HCT116 (cell line): ENCODE measurements at regions not wholly inside any gene's neighbourhood (a gene's known extent, or its start where the extent isn't known, plus 50 kb on each side); places are given as distances from the start of the nearest gene placed in this dataset.
"Not testable (repeated sequence)": the region's sequence is repeated elsewhere in the genome, so short reads cannot be mapped to it uniquely, and the experiment has no call there.

Experiments used
- ATAC-seq: fragments of 200-7000 bp; cut with Tn5 transposase; 2 replicates; pipeline ENCODE4 v1.9.1; 2020; ENCODE audit warnings: mild to moderate bottlenecking, moderate library complexity
- BruUV-seq: library from RNA; stranded (reverse); fragments of 400-500 nt; replicated peaks from 2 replicates; lab custom pipeline; 2021; lab: Mats Ljungman, UMichigan
- CTCF ChIA-PET: fragments of 300-600 bp; sonication (Branson Sonifier 250); formaldehyde crosslinking; loops from one replicate; lab custom pipeline; 2021; ENCODE audit warnings: antibody characterized with exemption; lab: Charles Lee
- POLR2A ChIA-PET: fragments of 300-600, 350-600 bp; sonication (Branson Sonifier 250); formaldehyde crosslinking; loops from one replicate; lab custom pipeline; 2021; ENCODE audit warnings: antibody characterized with exemption; lab: Charles Lee
- RAD21 ChIA-PET, 2 experiments: fragments of 300-600 bp; sonication (Branson Sonifier 250); formaldehyde crosslinking; loops; one replicate each; lab custom pipeline; 2023; ENCODE audit warnings: low total read pairs in 2 of 2; ENCODE audit not compliant: uncharacterized antibody in 2 of 2, unreplicated experiment in 2 of 2, low non-redundant PET in 1 of 2; lab: Charles Lee
- DNase-seq: peaks from one replicate; pipeline ENCODE4 v3.0.0-alpha.2; 2010; ENCODE audit warnings: low read depth, low spot score
- H2AFZ ChIP-seq: fragments of 200-600 bp; shearing (Covaris generic), sonication (generic); 2 replicates; pipeline ENCODE4 v1.6.1; 2017; ENCODE audit warnings: low read depth, mixed run types, mixed read lengths, antibody characterized with exemption, low read length; ENCODE audit not compliant: poor library complexity, severe bottlenecking
- H3K27ac ChIP-seq: 2 replicates; pipeline ENCODE4 v1.5.1; 2012; ENCODE audit warnings: low read depth, low read length
- H3K27me3 ChIP-seq: fragments of 200-600 bp; sonication (generic); 2 replicates; pipeline ENCODE4 v1.6.1; 2016; ENCODE audit warnings: mixed run types, low read length, mixed read lengths; ENCODE audit not compliant: insufficient read depth
- H3K36me3 ChIP-seq, 2 experiments: fragments of 200-500 bp in 1 of 2; fragments of 200-600 bp in 1 of 2; sonication (Bioruptor generic) in 1 of 2; sonication (generic) in 1 of 2; 2 replicates each; pipeline versions ENCODE4 v1.5.1 to v1.6.1; 2014 to 2016; ENCODE audit warnings: low read length in 2 of 2, inconsistent platforms in 1 of 2, mixed read lengths in 1 of 2, mixed run types in 1 of 2; ENCODE audit not compliant: insufficient read depth in 2 of 2, control insufficient read depth in 1 of 2
- H3K4me1 ChIP-seq, 2 experiments: fragments of 200-600 bp in 1 of 2; sonication (generic) in 1 of 2; 2 replicates each; pipeline versions ENCODE4 v1.5.1 to v1.6.1; 2012 to 2017; ENCODE audit warnings: low read length in 2 of 2, inconsistent platforms in 1 of 2, mild to moderate bottlenecking in 1 of 2, mixed read lengths in 1 of 2, mixed run types in 1 of 2, moderate library complexity in 1 of 2; ENCODE audit not compliant: insufficient read depth in 2 of 2, control insufficient read depth in 1 of 2
- H3K4me2 ChIP-seq: fragments of 200-600 bp; sonication (generic); 2 replicates; pipeline ENCODE4 v1.6.1; 2017; ENCODE audit warnings: mixed run types, low read length, mixed read lengths
- H3K4me3 ChIP-seq, 2 experiments: fragments of 200-600 bp in 1 of 2; sonication (generic) in 1 of 2; replicated peaks in 1 of 2; 2 replicates each; pipeline ENCODE4 v1.5.1; 2011 to 2016; ENCODE audit warnings: low read length in 2 of 2, control low read depth in 1 of 2, low read depth in 1 of 2, mild to moderate bottlenecking in 1 of 2, mixed read lengths in 1 of 2, mixed run types in 1 of 2
- H3K79me2 ChIP-seq: fragments of 200-600 bp; sonication (generic); 2 replicates; pipeline ENCODE4 v1.6.1; 2017; ENCODE audit warnings: mild to moderate bottlenecking, mixed run types, low read length, moderate library complexity, mixed read lengths; ENCODE audit not compliant: insufficient read depth
- H3K9ac ChIP-seq: fragments of 200-600 bp; sonication (generic); 2 replicates; pipeline ENCODE4 v1.6.1; 2016; ENCODE audit warnings: low read length, mixed read lengths
- H3K9me2 ChIP-seq: fragments of 200-600 bp; sonication (generic), shearing (Covaris generic); 2 replicates; pipeline ENCODE4 v1.6.1; 2017; ENCODE audit warnings: mixed run types, mild to moderate bottlenecking, moderate library complexity; ENCODE audit not compliant: insufficient read depth
- H3K9me3 ChIP-seq, 2 experiments: fragments of 200-500 bp in 1 of 2; fragments of 200-600 bp in 1 of 2; sonication (Bioruptor generic) in 1 of 2; sonication (generic) in 1 of 2; 2 replicates each; pipeline ENCODE4 v1.6.1; 2014 to 2017; ENCODE audit warnings: low read length in 2 of 2, mixed read lengths in 2 of 2, inconsistent platforms in 1 of 2, low read depth in 1 of 2, mild to moderate bottlenecking in 1 of 2, mixed run types in 1 of 2, moderate library complexity in 1 of 2; ENCODE audit not compliant: control insufficient read depth in 1 of 2, insufficient read depth in 1 of 2
- H4K20me1 ChIP-seq: fragments of 200-600 bp; sonication (generic), shearing (Covaris generic); 2 replicates; pipeline ENCODE4 v1.6.1; 2017; ENCODE audit warnings: mixed run types, mild to moderate bottlenecking, moderate library complexity; ENCODE audit not compliant: insufficient read depth
- ELF1 ChIP-seq: IDR thresholded peaks from 2 replicates; pipeline ENCODE4 v1.6.1; 2012; ENCODE audit warnings: low read depth, borderline replicate concordance
- TCF7L2 ChIP-seq: IDR thresholded peaks from 2 replicates; pipeline ENCODE4 v1.7.0; 2011; ENCODE audit warnings: borderline replicate concordance, inconsistent platforms; ENCODE audit not compliant: insufficient read depth, insufficient read length; ENCODE audit errors: extremely low read depth
- ZNF274 ChIP-seq: fragments of 200-500 bp; sonication (Bioruptor generic); IDR thresholded peaks from 2 replicates; pipeline ENCODE4 v1.6.1; 2014; ENCODE audit warnings: mild to moderate bottlenecking, low read depth, low read length, inconsistent platforms
- intact Hi-C: fragments of 100-400 bp; cut with micrococcal nuclease; formaldehyde crosslinking; loops from 2 replicates; pipeline ENCODE4 v1.10.0; 2022

DNA sequence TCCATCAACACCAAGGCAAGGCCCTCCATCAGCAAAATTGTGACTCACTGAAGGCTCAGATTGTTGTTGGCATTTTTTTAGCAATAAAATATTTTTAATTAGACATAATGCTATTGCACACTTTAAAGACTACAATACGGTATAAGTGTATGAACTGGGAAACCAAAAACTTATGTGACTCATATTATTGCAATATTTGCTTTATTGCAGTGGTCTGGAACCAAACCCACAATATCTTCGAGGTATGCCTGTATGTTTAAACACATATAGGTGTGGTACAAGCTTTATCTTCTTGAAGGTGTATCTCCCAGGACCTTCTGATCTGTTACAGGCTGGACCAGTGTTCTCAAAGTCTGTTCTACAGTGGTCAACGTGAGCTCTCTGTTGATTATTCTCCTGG is 142.3 kb upstream of the FNDC3A start:
- ChIA-PET POLR2A (no interaction called here), CTCF (no interaction called here), RAD21 (no interaction called here)
- BruUV-seq: no TSS peak
- TF ChIP-seq ZNF274: no peak
- TF ChIP-seq TCF7L2: no peak
- no peak for TF ChIP-seq ELF1
- Histone ChIP-seq H3K36me3 (no peaks in the 10 kb centered on the region), H3K4me1 (no peaks in the 10 kb centered on the region), H2AFZ (no peak overlapping the region), H3K9ac (no peak overlapping the region), H4K20me1 (no peaks in the 10 kb centered on the region), H3K4me3 (no peak overlapping the region), H3K9me2 (no peaks in the 10 kb centered on the region), H3K27ac (no peak overlapping the region), H3K27me3 (no peaks in the 10 kb centered on the region), H3K79me2 (no peaks in the 10 kb centered on the region), H3K9me3 (no peaks in the 10 kb centered on the region), H3K4me2 (no peak overlapping the region)
- intact Hi-C loops: no loop called here
- no peak for DNase-seq
- ATAC-seq: no peak

DNA sequence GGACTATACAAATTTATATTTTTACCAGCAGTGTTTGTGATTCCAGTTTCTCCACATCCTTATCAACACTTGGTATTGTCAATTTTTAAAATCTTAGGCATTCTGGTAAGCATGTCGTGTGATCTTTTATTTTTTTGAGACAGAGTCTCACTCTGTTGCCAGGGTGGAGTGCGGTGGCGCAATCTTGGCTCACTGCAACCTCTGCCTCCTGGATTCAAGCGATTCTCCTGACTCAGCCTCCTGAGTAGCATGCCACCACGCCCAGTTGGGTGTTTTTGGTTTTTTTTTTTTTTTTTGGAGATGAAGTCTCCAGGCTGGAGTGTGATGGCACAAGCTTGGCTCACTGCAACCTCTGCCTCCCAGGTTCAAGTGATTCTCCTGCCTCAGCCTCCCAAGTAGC is 140.4 kb upstream of the FNDC3A start:
- H4K20me1 ChIP-seq, H3K9me3 ChIP-seq, H3K9ac ChIP-seq, intact Hi-C loops, RAD21 ChIA-PET, H3K4me2 ChIP-seq, H3K36me3 ChIP-seq, H3K27ac ChIP-seq, DNase-seq, H3K27me3 ChIP-seq, H3K4me3 ChIP-seq, H3K4me1 ChIP-seq, H2AFZ ChIP-seq, CTCF ChIA-PET, H3K9me2 ChIP-seq, BruUV-seq, ATAC-seq, POLR2A ChIA-PET, H3K79me2 ChIP-seq: not testable (repeated sequence)
